Spleen (tissue), 11 donors: ENCODE measurements at regions not wholly inside any gene's neighbourhood (a gene's known extent, or its start where the extent isn't known, plus 50 kb on each side); places are given as distances from the start of the nearest gene placed in this dataset.
"Not testable (repeated sequence)": the region's sequence is repeated elsewhere in the genome, so short reads cannot be mapped to it uniquely, and the experiment has no call there.

Experiments used
- DNase-seq: peaks from one replicate; pipeline ENCODE4 v3.0.0-alpha.2; 2020
- H3K27ac ChIP-seq, 8 donors: fragments of 200-600 bp; sonication (generic) in 7 of 8; 1 replicate in 4 of 8; 2 replicates in 4 of 8; pipeline versions ENCODE4 v1.5.0 to v1.8.0; 2016 to 2021; ENCODE audit warnings: inconsistent platforms in 4 of 8, mild to moderate bottlenecking in 4 of 8, moderate library complexity in 1 of 8
- H3K27me3 ChIP-seq, 7 donors: fragments of 200-600 bp; sonication (generic) in 6 of 7; replicated peaks in 1 of 7; 1 replicate in 4 of 7; 2 replicates in 3 of 7; pipeline versions ENCODE4 v1.5.0 to v1.8.0; 2016 to 2021; ENCODE audit warnings: inconsistent platforms in 3 of 7, mild to moderate bottlenecking in 1 of 7
- H3K36me3 ChIP-seq, 6 donors: fragments of 200-600 bp; sonication (generic) in 5 of 6; 1 replicate in 4 of 6; 2 replicates in 2 of 6; pipeline versions ENCODE4 v1.5.0 to v1.8.0; 2016 to 2021; ENCODE audit warnings: inconsistent platforms in 2 of 6
- H3K4me1 ChIP-seq, 6 donors: fragments of 200-600 bp; sonication (generic) in 5 of 6; 1 replicate in 3 of 6; 2 replicates in 3 of 6; pipeline versions ENCODE4 v1.5.0 to v1.8.0; 2016 to 2021; ENCODE audit warnings: inconsistent platforms in 3 of 6
- H3K4me3 ChIP-seq, 8 donors: fragments of 200-600 bp; sonication (generic) in 7 of 8; 1 replicate in 4 of 8; 2 replicates in 4 of 8; pipeline versions ENCODE4 v1.5.0 to v1.8.0; 2016 to 2021; ENCODE audit warnings: inconsistent platforms in 4 of 8, mild to moderate bottlenecking in 4 of 8, moderate library complexity in 2 of 8
- H3K9me3 ChIP-seq, 8 donors: fragments of 200-600 bp; sonication (generic) in 7 of 8; 1 replicate in 4 of 8; 2 replicates in 4 of 8; pipeline versions ENCODE4 v1.5.0 to v1.8.0; 2016 to 2021; ENCODE audit warnings: inconsistent platforms in 4 of 8
- CTCF ChIP-seq, 11 experiments: fragments of 200-600 bp in 7 of 11; fragments of 450-650 bp in 4 of 11; sonication (generic) in 4 of 11; IDR thresholded peaks in 8 of 11; conservative IDR thresholded peaks in 3 of 11; 1 replicate in 7 of 11; 2 replicates in 4 of 11; pipeline versions ENCODE4 v1.4.0 to v1.8.0; 2016 to 2021; ENCODE audit warnings: antibody characterized with exemption in 11 of 11, inconsistent platforms in 4 of 11, mild to moderate bottlenecking in 1 of 11
- POLR2A ChIP-seq, 3 donors: fragments of 450-650 bp; IDR thresholded peaks; one replicate each; pipeline ENCODE4 v1.5.1; 2017; ENCODE audit warnings: antibody characterized with exemption in 3 of 3, mild to moderate bottlenecking in 1 of 3
- POLR2AphosphoS5 ChIP-seq, 3 donors: sonication (generic); formaldehyde crosslinking; IDR thresholded peaks; one replicate each; pipeline ENCODE4 v1.5.1; 2017; ENCODE audit warnings: antibody characterized with exemption in 3 of 3
- WGBS, 5 donors: extraction: QIAGEN DNeasy Blood & Tissue Kit in 3 of 5; methylation state at CpG; one replicate each; pipeline versions ENCODE4 v1.1.5 to v1.1.7; 2013 to 2018; 5-methylcytosine and 5-hydroxymethylcytosine counted together
- intact Hi-C: fragments of 100-400 bp; cut with DNase I; formaldehyde crosslinking; loops from one replicate; pipeline ENCODE4 v1.15.0; 2023; ENCODE audit warnings: low total_unique reads
- donor health status: healthy with polysubstance abuse.
- donor health status: DM: no; HTN: no; CAD: no; lungs with moderate emphysema.
- donor health status: DM: no; HTN: no; CAD: no.
- donor health status: Bipolar disorder and iron deficiency.
- donor health status: healthy.
- donor health status: DM: no; HTN: no; CAD: no.
- donor health status: DM: yes; HTN: yes; CAD: no.

DNA sequence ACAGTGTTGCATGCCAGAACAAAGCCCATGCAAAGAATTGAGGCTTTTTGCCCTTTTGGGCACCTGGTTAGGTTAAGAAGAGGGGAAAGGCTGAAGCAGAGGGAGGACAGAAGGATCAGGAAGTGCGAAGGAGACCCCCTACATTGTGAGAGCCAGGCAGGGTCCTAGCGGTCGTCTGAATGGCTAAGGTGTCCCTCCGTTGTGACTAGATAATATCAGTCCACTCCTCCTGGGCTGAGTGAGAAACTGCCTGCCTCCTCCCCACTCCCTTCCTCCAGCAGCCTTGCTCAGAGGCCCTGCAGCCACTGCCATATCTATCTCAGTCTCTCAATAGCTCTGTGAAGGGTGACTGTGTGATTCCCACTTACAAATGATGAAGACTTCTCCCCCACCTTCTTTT, 75.1 kb downstream of the WSB1 start:
- WGBS, 5 donors = 81 to 89% (median 85%) methylated on average over 2 to 4 of the region's 4 CpGs
- intact Hi-C loops = no loop called here

GRCh38 chr17:27370776-27371175, 76.9 kb downstream of the WSB1 start:
- WGBS, 5 donors = 85 to 100% (median 95%) methylated on average over 1 of the region's 1 CpG

More for the DNA sequence above, 75.1 kb downstream of the WSB1 start:
- DNase-seq = no peak
- H3K4me1 ChIP-seq = peaks cover 0 to 6% (median 0%) of the 10 kb centered on the region in 6 donors
- TF ChIP-seq POLR2A (IDR thresholded peaks at IDR 0.05) (no peak), CTCF (IDR thresholded peaks at IDR 0.05 in 8 of 11, conservative IDR thresholded peaks at IDR 0.05 in 3 of 11) (no peak), POLR2AphosphoS5 (IDR thresholded peaks at IDR 0.05) (no peak)
- peaks cover 0 to 41% (median 24%) of the 10 kb centered on the region in 8 donors for H3K9me3 ChIP-seq
- no peaks in the 10 kb centered on the region for H3K36me3 ChIP-seq
- H3K4me3 ChIP-seq = no peak overlapping the region
- H3K27ac ChIP-seq = no peak overlapping the region
- no peaks in the 10 kb centered on the region for H3K27me3 ChIP-seq

GRCh38 chr17:27373695-27374094, 79.8 kb downstream of the WSB1 start:
- H3K27ac ChIP-seq, DNase-seq, H3K27me3 ChIP-seq, H3K4me3 ChIP-seq, intact Hi-C loops, H3K4me1 ChIP-seq, H3K36me3 ChIP-seq: not testable (repeated sequence)
- peaks cover 0 to 51% (median 28%) of the 10 kb centered on the region in 8 donors for H3K9me3 ChIP-seq

More at GRCh38 chr17:27370776-27371175, 76.9 kb downstream of the WSB1 start:
- H3K27ac ChIP-seq = no peak overlapping the region
- H3K36me3 ChIP-seq = no peaks in the 10 kb centered on the region
- no peaks in the 10 kb centered on the region for H3K27me3 ChIP-seq
- no peak overlapping the region for H3K4me3 ChIP-seq
- H3K4me1 ChIP-seq = peaks cover 0 to 6% (median 0%) of the 10 kb centered on the region in 6 donors
- DNase-seq = no peak
- intact Hi-C loops = no loop called here
- TF ChIP-seq POLR2AphosphoS5 (IDR thresholded peaks at IDR 0.05) = no peak
- no peak for TF ChIP-seq CTCF (IDR thresholded peaks at IDR 0.05 in 8 of 11, conservative IDR thresholded peaks at IDR 0.05 in 3 of 11)
- TF ChIP-seq POLR2A (IDR thresholded peaks at IDR 0.05) = no peak
- H3K9me3 ChIP-seq = peaks cover 0 to 49% (median 28%) of the 10 kb centered on the region in 8 donors

- 86 to 92% (median 89%) methylated on average over 5 of the region's 5 CpGs for WGBS, 5 donors
- peaks cover 0 to 31% (median 13%) of the 10 kb centered on the region in 8 donors for H3K9me3 ChIP-seq
- no peaks in the 10 kb centered on the region for H3K36me3 ChIP-seq
- DNase-seq = no peak
- peaks cover 0 to 14% (median 0%) of the 10 kb centered on the region in 7 donors for H3K27me3 ChIP-seq
- peaks cover 8 to 21% (median 13%) of the 10 kb centered on the region in 6 donors for H3K4me1 ChIP-seq
- no peak overlapping the region for H3K4me3 ChIP-seq
- intact Hi-C loops = no loop called here
- H3K27ac ChIP-seq = no peak overlapping the region
- TF ChIP-seq CTCF (IDR thresholded peaks at IDR 0.05 in 8 of 11, conservative IDR thresholded peaks at IDR 0.05 in 3 of 11) (no peak), POLR2AphosphoS5 (IDR thresholded peaks at IDR 0.05) (no peak), POLR2A (IDR thresholded peaks at IDR 0.05) (no peak)
Measured at GRCh38 chr17:27376637-27377547, 79.4 kb upstream of the KSR1 start.
